ENCODE measurements at regions not wholly inside any gene's neighbourhood (a gene's known extent, or its start where the extent isn't known, plus 50 kb on each side); places are given as distances from the start of the nearest gene placed in this dataset.
"Not testable (repeated sequence)": the region's sequence is repeated elsewhere in the genome, so short reads cannot be mapped to it uniquely, and the experiment has no call there.

GRCh38 chr9:135409286-135410200, 70.0 kb upstream of the PPP1R26 start:
- DNase-seq (ENCODE audit: low read depth), result no peak

- DNase-seq (ENCODE audit: low read depth), result no peak
Observed at GRCh38 chr9:135410421-135410820, 69.2 kb upstream of the PPP1R26 start.

DNA sequence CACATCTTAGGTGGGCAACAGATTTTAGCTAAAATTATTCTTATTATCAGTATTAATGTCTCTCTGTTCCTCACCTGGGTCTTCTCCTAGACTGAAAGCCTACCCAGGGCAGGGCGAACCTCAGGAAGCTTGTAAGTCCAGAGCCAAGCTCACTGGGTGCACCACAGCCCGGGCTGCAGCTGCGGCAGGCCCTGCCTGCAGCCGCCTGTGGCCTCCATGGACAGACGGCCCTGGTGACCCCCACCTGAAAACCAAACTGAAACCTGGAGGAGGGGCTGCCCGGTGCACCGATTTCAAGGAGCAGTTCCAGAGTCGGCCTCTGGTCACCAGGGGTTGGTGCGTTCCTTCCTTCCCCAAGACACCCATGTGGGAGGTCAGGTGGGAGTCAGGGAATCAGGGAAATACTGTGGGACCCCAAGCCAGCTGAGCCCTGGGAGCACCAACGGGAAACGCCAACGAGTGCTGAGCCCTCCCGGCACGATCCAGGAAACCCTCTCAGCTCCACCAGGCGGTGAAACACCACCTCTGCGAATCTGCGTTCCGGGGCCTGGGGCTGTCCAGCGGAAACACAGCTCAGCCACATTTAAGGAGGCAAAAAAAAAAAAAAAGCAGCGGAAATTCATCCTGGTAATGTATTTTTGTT, 68.6 kb upstream of the PPP1R26 start:
- DNase-seq (ENCODE audit: low read depth), result no peak

DNA sequence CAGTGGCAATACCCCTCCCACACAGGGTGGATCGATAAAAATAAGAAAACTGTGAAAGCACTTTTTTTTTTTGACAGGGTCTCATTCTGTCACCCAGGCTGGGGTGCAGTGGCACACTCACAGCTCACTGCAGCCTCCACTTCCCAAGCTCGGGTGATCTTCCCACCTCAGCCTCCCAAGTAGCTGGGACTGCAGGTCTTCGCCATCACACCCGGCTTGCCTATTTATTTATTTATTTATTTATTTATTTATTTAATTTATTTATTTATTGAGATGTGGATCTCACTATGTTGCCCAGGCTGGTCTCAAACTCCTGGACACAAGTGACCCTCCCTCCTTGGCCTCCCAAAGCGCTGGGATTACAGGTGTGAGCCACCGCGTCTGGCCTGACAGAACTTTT, 68.0 kb upstream of the PPP1R26 start:
- DNase-seq (ENCODE audit: low read depth), result not testable (repeated sequence)

DNA sequence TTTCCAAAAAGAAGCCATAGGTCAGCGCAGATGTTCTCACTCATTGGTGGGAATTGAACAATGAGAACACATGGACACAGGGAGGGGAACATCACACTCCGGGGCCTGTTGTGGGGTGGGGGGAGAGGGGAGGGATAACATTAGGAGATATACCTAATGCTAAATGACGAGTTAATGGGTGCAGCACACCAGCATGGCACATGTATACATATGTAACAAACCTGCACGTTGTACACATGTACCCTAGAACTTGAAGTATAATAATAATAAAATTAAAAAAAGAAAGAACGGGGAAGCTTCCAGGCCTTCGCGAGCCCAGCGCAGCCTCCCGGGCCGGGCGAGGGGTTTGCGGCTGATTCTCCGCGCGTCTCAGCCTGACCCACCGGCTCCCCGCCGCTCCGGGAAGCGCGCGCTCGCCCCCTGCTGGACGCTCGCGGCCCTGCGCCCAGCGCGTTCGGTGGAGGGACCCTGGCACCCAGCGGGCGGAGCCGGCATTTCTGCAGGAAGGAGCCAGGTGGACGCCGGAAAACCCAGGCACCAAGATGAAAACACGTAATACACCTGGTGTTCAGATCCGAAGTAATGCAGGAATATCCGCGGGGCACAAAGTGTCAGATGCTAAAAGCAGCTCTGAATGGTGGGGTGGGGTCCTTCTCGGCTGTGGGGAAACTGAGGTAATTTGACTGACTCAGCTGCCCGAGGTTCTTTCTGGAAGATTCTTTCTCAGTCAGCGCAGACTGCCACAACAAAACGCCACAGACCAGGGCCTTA, 67.1 kb upstream of the PPP1R26 start:
- peak; percentile 28 for DNase-seq (ENCODE audit: low read depth)

- no peak for DNase-seq (ENCODE audit: low read depth)
Observed at GRCh38 chr9:135413086-135413375, 66.6 kb upstream of the PPP1R26 start.

DNA sequence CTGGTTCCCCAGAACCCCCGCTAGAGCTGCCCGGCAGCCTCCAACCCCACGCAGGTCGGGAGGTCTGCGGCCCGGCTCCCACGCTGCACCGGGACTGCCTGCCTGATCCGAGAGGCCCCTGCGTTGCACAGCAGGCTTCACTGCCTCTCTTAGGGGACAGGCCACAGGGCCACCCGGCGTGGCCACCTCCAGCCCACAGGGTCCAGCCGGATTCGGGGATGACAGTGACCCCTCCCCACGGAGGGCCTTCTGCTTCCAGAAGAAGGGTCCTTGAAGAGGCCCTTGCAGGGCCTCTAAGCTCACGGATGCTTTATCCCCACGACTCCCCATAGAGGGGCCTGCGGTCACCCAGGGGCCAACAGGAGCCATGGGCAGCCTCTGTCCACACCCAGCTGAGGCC, 66.1 kb upstream of the PPP1R26 start:
- DNase-seq (ENCODE audit: low read depth), result no peak

GRCh38 chr9:135414293-135414692, 65.3 kb upstream of the PPP1R26 start:
- DNase-seq (ENCODE audit: low read depth), result no peak

GRCh38 chr9:135415586-135415985, 64.0 kb upstream of the PPP1R26 start:
- no peak for DNase-seq (ENCODE audit: low read depth)

- no peak for DNase-seq (ENCODE audit: low read depth)
Observed at GRCh38 chr9:135416664-135417290, 62.8 kb upstream of the PPP1R26 start.

- DNase-seq (ENCODE audit: low read depth), result no peak
Observed at GRCh38 chr9:135418161-135418560, 61.4 kb upstream of the PPP1R26 start.

DNA sequence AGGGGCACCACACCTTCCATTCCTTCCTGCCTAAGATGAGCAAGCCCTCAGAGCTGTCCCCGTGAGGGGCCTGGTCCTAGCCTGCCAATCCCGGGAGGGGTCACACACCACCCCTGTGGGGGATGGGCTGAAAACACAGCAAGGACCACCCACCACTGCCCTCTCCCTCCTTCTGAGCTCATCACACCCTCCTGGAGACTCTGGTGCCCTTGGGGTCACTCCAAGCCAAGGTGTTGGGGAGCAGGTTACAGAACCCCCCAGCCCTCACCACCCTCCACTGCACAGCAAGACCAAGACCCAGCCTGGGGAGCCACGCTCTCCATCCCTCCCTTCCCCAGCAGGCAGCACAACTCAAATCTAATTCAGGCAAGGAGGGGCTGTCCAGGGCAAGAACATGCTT, 60.5 kb upstream of the PPP1R26 start:
- no peak for DNase-seq (ENCODE audit: low read depth)

GRCh38 chr9:135422341-135422944, 57.1 kb upstream of the PPP1R26 start:
- DNase-seq (ENCODE audit: low read depth), result no peak

GRCh38 chr9:135423725-135424124, 55.9 kb upstream of the PPP1R26 start:
- no peak for DNase-seq (ENCODE audit: low read depth)

All from GM04504 (cell line).